ENCODE measurements at regions not wholly inside any gene's neighbourhood (a gene's known extent, or its start where the extent isn't known, plus 50 kb on each side); places are given as distances from the start of the nearest gene placed in this dataset.

GRCh38 chr4:159747983-159748382 lies 645.1 kb downstream of the RAPGEF2 start:
- no peak overlapping the region for H3K27ac Mint-ChIP-seq (ENCODE audit: unreplicated experiment)
- H3K36me3 Mint-ChIP-seq (ENCODE audit: low read depth), result no peaks in the 10 kb centered on the region
- H3K9me3 Mint-ChIP-seq, result no peaks in the 10 kb centered on the region
- TF ChIP-seq CTCF (conservative IDR thresholded peaks at IDR 0.05), result no peak
- no peak for DNase-seq (ENCODE audit: low read depth, low spot score)
- H3K4me3 Mint-ChIP-seq, result no peak overlapping the region
- H3K4me1 Mint-ChIP-seq, result no peaks in the 10 kb centered on the region
- no peaks in the 10 kb centered on the region for H3K27me3 Mint-ChIP-seq (ENCODE audit: low read depth)

GRCh38 chr4:159748834-159749444 lies 646.1 kb downstream of the RAPGEF2 start:
- Mint-ChIP-seq H3K9me3 (peaks cover under 1% of the 10 kb centered on the region), H3K4me3 (no peak overlapping the region), H3K27me3 (ENCODE audit: low read depth) (no peaks in the 10 kb centered on the region), H3K27ac (ENCODE audit: unreplicated experiment) (no peak overlapping the region), H3K36me3 (ENCODE audit: low read depth) (no peaks in the 10 kb centered on the region), H3K4me1 (no peaks in the 10 kb centered on the region)
- TF ChIP-seq CTCF (conservative IDR thresholded peaks at IDR 0.05), result no peak
- DNase-seq (ENCODE audit: low read depth, low spot score), result no peak

DNA sequence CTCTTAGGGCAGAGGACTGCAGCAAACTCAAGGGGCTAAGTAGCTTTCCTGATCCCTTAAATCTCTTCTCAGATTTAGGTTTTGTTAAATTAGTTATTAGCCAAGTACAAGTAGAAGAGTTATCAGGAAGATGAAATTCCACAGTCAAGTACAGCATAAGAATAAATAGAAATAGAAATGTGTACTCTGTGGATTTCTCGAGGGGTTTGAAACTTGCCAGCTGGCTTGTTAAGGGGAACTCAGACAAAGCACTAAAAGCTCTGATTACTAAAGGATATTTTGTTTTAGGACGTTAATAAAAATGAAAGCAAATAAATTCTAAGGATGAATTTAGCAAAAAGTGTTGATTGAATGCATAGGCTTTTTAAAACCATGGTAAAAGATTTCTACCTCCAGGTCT lies 654.6 kb downstream of the RAPGEF2 start:
- TF ChIP-seq CTCF (conservative IDR thresholded peaks at IDR 0.05), result no peak
- no peaks in the 10 kb centered on the region for H3K4me1 Mint-ChIP-seq
- H3K27ac Mint-ChIP-seq (ENCODE audit: unreplicated experiment), result no peak overlapping the region
- no peak overlapping the region for H3K4me3 Mint-ChIP-seq
- H3K36me3 Mint-ChIP-seq (ENCODE audit: low read depth), result peaks cover 2% of the 10 kb centered on the region
- no peak for DNase-seq (ENCODE audit: low read depth, low spot score)
- no peaks in the 10 kb centered on the region for H3K27me3 Mint-ChIP-seq (ENCODE audit: low read depth)
- peaks cover 15% of the 10 kb centered on the region for H3K9me3 Mint-ChIP-seq

- H3K27ac Mint-ChIP-seq (ENCODE audit: unreplicated experiment), result no peak overlapping the region
- no peaks in the 10 kb centered on the region for H3K4me1 Mint-ChIP-seq
Observed at GRCh38 chr4:159758061-159758460, 655.2 kb downstream of the RAPGEF2 start.

DNA sequence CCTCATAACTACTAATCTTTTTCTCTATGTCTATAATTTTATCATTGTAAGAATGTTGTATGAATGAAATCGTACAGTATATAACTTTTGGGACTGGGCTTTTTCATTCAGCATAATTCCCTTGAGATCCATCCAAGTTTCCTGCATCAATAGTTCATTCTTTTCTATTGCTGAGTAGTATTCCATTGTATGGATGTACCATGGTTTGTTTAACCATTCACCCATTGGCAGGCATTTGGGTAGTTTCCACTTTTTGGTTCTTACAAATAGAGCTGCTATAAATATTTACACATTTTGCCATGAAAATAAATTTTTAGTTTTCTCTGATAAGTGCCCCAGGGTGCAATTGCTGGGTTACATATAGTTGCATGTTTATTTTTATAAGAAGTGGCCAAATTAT lies 659.8 kb downstream of the RAPGEF2 start:
- Mint-ChIP-seq H3K4me1 (peaks cover 5% of the 10 kb centered on the region), H3K27ac (ENCODE audit: unreplicated experiment) (no peak overlapping the region), H3K36me3 (ENCODE audit: low read depth) (no peaks in the 10 kb centered on the region), H3K27me3 (ENCODE audit: low read depth) (no peaks in the 10 kb centered on the region), H3K4me3 (no peak overlapping the region), H3K9me3 (peaks cover 4% of the 10 kb centered on the region)
- TF ChIP-seq CTCF (conservative IDR thresholded peaks at IDR 0.05), result no peak
- DNase-seq (ENCODE audit: low read depth, low spot score), result no peak

More at GRCh38 chr4:159758061-159758460, 655.2 kb downstream of the RAPGEF2 start:
- Mint-ChIP-seq H3K9me3 (peaks cover 16% of the 10 kb centered on the region), H3K27me3 (ENCODE audit: low read depth) (no peaks in the 10 kb centered on the region), H3K4me3 (no peak overlapping the region), H3K36me3 (ENCODE audit: low read depth) (peaks cover 2% of the 10 kb centered on the region)
- no peak for TF ChIP-seq CTCF (conservative IDR thresholded peaks at IDR 0.05)
- no peak for DNase-seq (ENCODE audit: low read depth, low spot score)

Measured in neural crest cell (in vitro differentiated cells).